ENCODE measurements at regions not wholly inside any gene's neighbourhood (a gene's known extent, or its start where the extent isn't known, plus 50 kb on each side); places are given as distances from the start of the nearest gene placed in this dataset.

DNA sequence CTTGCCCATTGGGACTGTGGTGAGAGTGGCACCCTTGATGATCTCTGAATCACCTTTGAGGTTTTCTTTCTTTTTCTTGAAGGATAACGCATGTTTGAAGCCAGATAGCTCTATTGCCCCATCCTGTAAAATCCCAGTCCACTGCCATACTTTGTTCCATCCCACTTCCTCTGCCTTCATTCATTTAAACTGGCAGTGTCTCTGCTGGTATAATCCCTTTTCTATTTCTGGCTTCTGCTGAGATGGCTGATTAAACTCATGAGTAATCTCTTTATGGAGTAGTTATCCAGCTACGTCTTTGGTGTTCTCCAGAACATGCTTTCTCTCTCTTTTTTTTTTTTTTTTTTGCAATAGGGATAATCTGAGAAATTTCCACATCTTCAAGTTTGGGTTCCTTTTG lies 656.5 kb upstream of the SALL1 start:
- no peak overlapping the region for H3K4me3 ChIP-seq (replicated peaks; ENCODE audit: low read depth, low read length)
- DNase-seq (ENCODE audit: low read depth): no peak
- TF ChIP-seq, protein P1, sequence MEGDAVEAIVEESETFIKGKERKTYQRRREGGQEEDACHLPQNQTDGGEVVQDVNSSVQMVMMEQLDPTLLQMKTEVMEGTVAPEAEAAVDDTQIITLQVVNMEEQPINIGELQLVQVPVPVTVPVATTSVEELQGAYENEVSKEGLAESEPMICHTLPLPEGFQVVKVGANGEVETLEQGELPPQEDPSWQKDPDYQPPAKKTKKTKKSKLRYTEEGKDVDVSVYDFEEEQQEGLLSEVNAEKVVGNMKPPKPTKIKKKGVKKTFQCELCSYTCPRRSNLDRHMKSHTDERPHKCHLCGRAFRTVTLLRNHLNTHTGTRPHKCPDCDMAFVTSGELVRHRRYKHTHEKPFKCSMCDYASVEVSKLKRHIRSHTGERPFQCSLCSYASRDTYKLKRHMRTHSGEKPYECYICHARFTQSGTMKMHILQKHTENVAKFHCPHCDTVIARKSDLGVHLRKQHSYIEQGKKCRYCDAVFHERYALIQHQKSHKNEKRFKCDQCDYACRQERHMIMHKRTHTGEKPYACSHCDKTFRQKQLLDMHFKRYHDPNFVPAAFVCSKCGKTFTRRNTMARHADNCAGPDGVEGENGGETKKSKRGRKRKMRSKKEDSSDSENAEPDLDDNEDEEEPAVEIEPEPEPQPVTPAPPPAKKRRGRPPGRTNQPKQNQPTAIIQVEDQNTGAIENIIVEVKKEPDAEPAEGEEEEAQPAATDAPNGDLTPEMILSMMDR (IDR thresholded peaks at IDR 0.05; ENCODE audit: low read length, missing control alignments): no peak

DNA sequence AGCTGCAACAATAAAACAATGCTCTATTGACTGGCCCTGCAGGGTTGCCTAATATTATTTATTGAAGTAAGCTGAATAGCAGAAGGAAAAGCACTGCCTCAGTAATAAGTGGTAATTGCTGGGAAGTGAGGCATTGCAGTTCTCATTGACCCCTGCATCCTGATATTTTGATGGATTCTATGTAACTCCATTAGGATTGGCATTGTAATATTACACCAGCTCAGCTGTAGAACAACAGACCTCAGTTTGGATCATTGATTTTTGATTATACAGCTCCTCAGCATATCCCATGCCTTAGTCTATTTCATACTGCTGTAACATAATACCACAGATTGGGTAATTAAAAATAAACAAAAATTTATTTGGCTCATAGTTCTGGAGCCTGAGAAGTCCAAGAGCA lies 650.6 kb upstream of the SALL1 start:
- H3K4me3 ChIP-seq (replicated peaks; ENCODE audit: low read depth, low read length): no peak overlapping the region
- TF ChIP-seq, protein P1 (IDR thresholded peaks at IDR 0.05; ENCODE audit: low read length, missing control alignments): no peak
- DNase-seq (ENCODE audit: low read depth): no peak

GRCh38 chr16:51797669-51798259 lies 646.7 kb upstream of the SALL1 start:
- DNase-seq (ENCODE audit: low read depth): no peak
- no peak overlapping the region for H3K4me3 ChIP-seq (replicated peaks; ENCODE audit: low read depth, low read length)
- TF ChIP-seq, protein P1 (IDR thresholded peaks at IDR 0.05; ENCODE audit: low read length, missing control alignments): no peak

DNA sequence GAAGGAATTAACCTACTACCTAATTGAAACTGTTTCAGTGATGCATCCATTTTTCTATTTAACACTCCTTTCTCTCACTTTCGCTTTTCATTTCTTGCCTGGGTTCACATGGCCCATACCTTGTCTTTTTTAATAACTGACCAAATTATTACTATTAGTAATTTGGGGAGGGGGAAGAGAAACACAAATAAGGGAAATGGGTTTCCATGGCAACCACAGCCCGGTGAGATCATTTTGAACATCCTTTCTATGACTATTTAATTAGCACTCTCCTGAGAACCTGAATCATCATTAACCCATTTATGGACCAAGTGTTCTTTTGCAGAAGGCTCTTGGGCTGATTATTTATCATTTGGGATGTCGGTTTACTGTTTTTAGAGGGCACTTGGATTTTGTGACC lies 628.2 kb upstream of the SALL1 start:
- DNase-seq (ENCODE audit: low read depth): no peak
- no peak overlapping the region for H3K4me3 ChIP-seq (replicated peaks; ENCODE audit: low read depth, low read length)
- TF ChIP-seq, protein P1 (IDR thresholded peaks at IDR 0.05; ENCODE audit: low read length, missing control alignments): no peak

- DNase-seq (ENCODE audit: low read depth): no peak
- TF ChIP-seq, protein P1 (IDR thresholded peaks at IDR 0.05; ENCODE audit: low read length, missing control alignments): no peak
- no peak overlapping the region for H3K4me3 ChIP-seq (replicated peaks; ENCODE audit: low read depth, low read length)
These were observed 622.2 kb upstream of the SALL1 start for GRCh38 chr16:51773071-51773890.

DNA sequence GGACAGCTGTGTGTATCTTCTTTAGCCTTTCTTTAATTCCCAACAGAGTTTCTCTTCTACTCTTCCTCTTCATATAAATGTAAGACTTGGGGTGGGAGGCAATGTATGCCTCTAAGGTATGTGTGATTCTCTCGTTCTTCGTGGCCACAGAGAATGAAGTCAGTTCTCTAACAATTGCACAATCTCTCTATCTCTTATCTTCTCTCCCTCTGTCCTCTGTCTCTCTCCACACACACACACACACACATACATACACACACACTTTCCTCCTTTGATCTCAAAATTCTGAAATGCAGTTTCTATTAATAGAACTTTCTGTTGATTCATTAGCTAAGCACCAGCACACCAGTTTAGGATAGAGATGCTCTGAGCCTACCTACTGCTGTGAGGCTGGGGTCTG lies 615.7 kb upstream of the SALL1 start:
- no peak for DNase-seq (ENCODE audit: low read depth)
- TF ChIP-seq, protein P1 (IDR thresholded peaks at IDR 0.05; ENCODE audit: low read length, missing control alignments): no peak
- H3K4me3 ChIP-seq (replicated peaks; ENCODE audit: low read depth, low read length): no peak overlapping the region

Data from fibroblast of pulmonary artery (primary cell).